K562 (cell line): ENCODE measurements at regions not wholly inside any gene's neighbourhood (a gene's known extent, or its start where the extent isn't known, plus 50 kb on each side); places are given as distances from the start of the nearest gene placed in this dataset.

Experiments used
- ATAC-seq: fragments of 200-7000 bp; cut with Tn5 transposase; 3 replicates; pipeline ENCODE4 v1.9.1; 2020; ENCODE audit warnings: moderate library complexity
- BruUV-seq: library from RNA; stranded (reverse); fragments of 400-500 nt; replicated peaks from 2 replicates; lab custom pipeline; 2021; lab: Mats Ljungman, UMichigan
- CTCF ChIA-PET: fragments of 300-600 bp; formaldehyde crosslinking; extraction: SDS; loops from one replicate; lab custom pipeline; 2021; ENCODE audit warnings: low intra/inter-chr PET ratio; lab: Yijun Ruan, JAX
- POLR2A ChIA-PET: fragments of 300-600, 350-650 bp; sonication (Branson Sonifier 250); formaldehyde crosslinking; extraction: SDS; loops from one replicate; lab custom pipeline; 2021; ENCODE audit warnings: antibody characterized with exemption, inconsistent platforms; lab: Yijun Ruan, JAX
- DNase-seq, 4 experiments: peaks; one replicate each; pipeline versions ENCODE4 v3.0.0 to v3.0.0-alpha.2; 2011 to 2018; ENCODE audit warnings: low spot score in 3 of 4, mixed read lengths in 3 of 4; ENCODE audit errors: extremely low read depth in 1 of 4
- FAIRE-seq: peaks from 2 replicates; lab custom pipeline; 2011; peaks lifted over from hg19 to GRCh38; lab: Jason Lieb, UNC
- H2AFZ ChIP-seq: 2 replicates; pipeline ENCODE4 v1.6.0; 2011; ENCODE audit warnings: low read depth, low read length, control low read depth, inconsistent platforms
- H3K27ac ChIP-seq: fragments of 200-600 bp; 3 replicates; pipeline ENCODE4 v1.8.0; 2011; ENCODE audit warnings: low read depth, mild to moderate bottlenecking, control low read depth, inconsistent platforms, low read length, moderate library complexity, mixed read lengths; ENCODE audit errors: extremely low read depth
- H3K27me3 ChIP-seq, 2 experiments: fragments of 300-600 bp in 1 of 2; 2 replicates in 1 of 2; 3 replicates in 1 of 2; pipeline versions ENCODE4 v1.6.0 to v1.8.0; 2011; ENCODE audit warnings: inconsistent platforms in 2 of 2, low read length in 2 of 2, mild to moderate bottlenecking in 1 of 2, mixed read lengths in 1 of 2, moderate library complexity in 1 of 2; ENCODE audit not compliant: control insufficient read depth in 2 of 2, insufficient read depth in 2 of 2
- H3K36me3 ChIP-seq: fragments of 300-600 bp; 3 replicates; pipeline ENCODE4 v1.8.0; 2011; ENCODE audit warnings: mild to moderate bottlenecking, low read length, inconsistent platforms; ENCODE audit not compliant: control insufficient read depth, insufficient read depth
- H3K4me1 ChIP-seq, 2 experiments: fragments of 200-600 bp in 1 of 2; replicated peaks in 1 of 2; 2 replicates in 1 of 2; 3 replicates in 1 of 2; pipeline versions ENCODE4 v1.5.1 to v1.8.0; 2011; ENCODE audit warnings: inconsistent platforms in 2 of 2, low read length in 2 of 2, mild to moderate bottlenecking in 1 of 2, mixed read lengths in 1 of 2, moderate library complexity in 1 of 2; ENCODE audit not compliant: control insufficient read depth in 2 of 2, insufficient read depth in 2 of 2
- H3K4me2 ChIP-seq: 2 replicates; pipeline ENCODE4 v1.6.1; 2011; ENCODE audit warnings: low read length, control low read depth, inconsistent platforms, mixed read lengths; ENCODE audit not compliant: insufficient read depth
- H3K4me3 ChIP-seq: fragments of 200-600 bp; sonication (generic), shearing (Covaris generic); 2 replicates; pipeline ENCODE4 v1.5.1; 2016; ENCODE audit warnings: control low read depth, inconsistent platforms
- H3K79me2 ChIP-seq: fragments of 200-600 bp; 3 replicates; pipeline ENCODE4 v1.8.0; 2011; ENCODE audit warnings: low read length, inconsistent platforms; ENCODE audit not compliant: control insufficient read depth, insufficient read depth
- H3K9ac ChIP-seq, 2 experiments: 2 replicates each; pipeline versions ENCODE4 v1.6.0 to v1.6.1; 2011; ENCODE audit warnings: low read depth in 2 of 2, low read length in 2 of 2, control low read depth in 1 of 2, inconsistent platforms in 1 of 2, mild to moderate bottlenecking in 1 of 2, mixed read lengths in 1 of 2; ENCODE audit not compliant: insufficient read depth in 1 of 2
- H3K9me1 ChIP-seq: one replicate; pipeline ENCODE4 v1.6.0; 2011; ENCODE audit warnings: inconsistent platforms, mild to moderate bottlenecking, low read length, moderate library complexity; ENCODE audit not compliant: control insufficient read depth, insufficient read depth
- H3K9me3 ChIP-seq: replicated peaks from 2 replicates; pipeline ENCODE4 v1.5.1; 2011; ENCODE audit warnings: low read depth, low read length, inconsistent platforms; ENCODE audit not compliant: control insufficient read depth, insufficient read depth
- H4K20me1 ChIP-seq: replicated peaks from 2 replicates; pipeline ENCODE4 v1.6.1; 2011; ENCODE audit warnings: low read length, inconsistent platforms, mixed read lengths; ENCODE audit not compliant: control insufficient read depth, insufficient read depth
- CHD4 ChIP-seq: fragments of 200-600 bp; sonication (generic); IDR thresholded peaks from 3 replicates; pipeline ENCODE4 v1.6.1; 2012; ENCODE audit warnings: low read depth, mild to moderate bottlenecking, mixed read lengths, low read length, inconsistent platforms; ENCODE audit not compliant: insufficient read depth, insufficient replicate concordance, poor library complexity, severe bottlenecking
- KLF16 ChIP-seq: IDR thresholded peaks from 2 replicates; pipeline ENCODE4 v1.6.1; 2016; ENCODE audit warnings: antibody characterized with exemption
- SMAD2 ChIP-seq: fragments of 150-350 bp; IDR thresholded peaks from 2 replicates; pipeline ENCODE4 v1.6.1; 2014; ENCODE audit warnings: low read depth, mild to moderate bottlenecking, low read length
- WGBS: fragments of 100-300 bp; shearing (Covaris generic); methylation state at CpG from one replicate; pipeline ENCODE4 v1.1.6; 2016; ENCODE audit warnings: low coverage, mixed read lengths; ENCODE audit not compliant: insufficient coverage; ENCODE audit errors: missing lambda C conversion rate; 5-methylcytosine and 5-hydroxymethylcytosine counted together
- in situ Hi-C: fragments of 300-500 bp; cut with MboI; formaldehyde crosslinking; loops from 4 replicates; pipeline ENCODE4 v1.15.0; 2018; ENCODE audit warnings: inconsistent platforms, mixed read lengths
- intact Hi-C: fragments of 100-400 bp; cut with micrococcal nuclease; formaldehyde crosslinking; loops from 2 replicates; pipeline ENCODE4 v1.14.2; 2022
- TF ChIP-seq, protein P1 (sequence below): fragments of 450-650 bp; IDR thresholded peaks from 2 replicates; pipeline ENCODE4 v1.6.1; 2016; ENCODE audit warnings: antibody characterized with exemption

DNA sequence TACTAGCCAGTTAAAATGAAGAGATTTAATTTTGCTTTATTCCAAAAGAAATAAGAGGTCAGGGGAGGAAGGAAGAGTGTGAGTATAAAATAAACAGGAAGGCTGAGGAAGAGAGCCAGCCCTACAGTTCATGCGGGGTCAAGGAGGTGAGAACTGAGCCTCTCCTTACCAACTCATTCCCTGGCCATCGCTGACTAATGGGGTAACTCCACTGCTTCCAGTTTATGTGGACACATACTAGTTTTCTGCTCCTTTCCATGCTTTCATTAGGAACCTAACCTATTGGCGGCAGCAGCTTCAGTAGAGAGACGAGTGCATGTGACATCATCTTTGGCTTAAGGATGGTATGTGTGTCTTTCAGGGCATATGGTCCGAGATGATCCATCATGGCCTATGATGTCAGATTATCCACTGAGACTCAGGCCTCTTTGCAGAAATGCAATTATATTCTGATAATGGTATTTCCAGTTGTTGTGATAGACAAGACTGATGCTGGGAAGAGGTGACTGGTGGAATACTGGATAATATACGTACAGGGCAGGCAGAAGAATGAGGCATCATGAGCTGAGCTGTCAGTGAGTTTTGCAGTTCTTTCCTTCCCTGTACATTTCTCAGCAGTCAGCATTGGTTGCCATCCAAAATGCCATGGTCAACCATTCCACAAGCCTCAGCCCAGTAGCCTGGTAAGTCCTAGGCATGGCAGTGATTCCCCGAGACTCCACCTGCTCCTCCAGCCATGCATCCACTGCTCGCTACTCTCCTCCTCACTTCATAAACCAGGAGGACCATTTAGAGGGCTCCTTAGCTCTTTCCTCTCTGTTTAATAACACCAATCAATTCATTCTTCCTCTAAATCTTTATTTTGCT, 184.6 kb upstream of the OSR1 start:
- in situ Hi-C loops = no loop called here
- no peak overlapping the region for H3K4me2 ChIP-seq

DNA sequence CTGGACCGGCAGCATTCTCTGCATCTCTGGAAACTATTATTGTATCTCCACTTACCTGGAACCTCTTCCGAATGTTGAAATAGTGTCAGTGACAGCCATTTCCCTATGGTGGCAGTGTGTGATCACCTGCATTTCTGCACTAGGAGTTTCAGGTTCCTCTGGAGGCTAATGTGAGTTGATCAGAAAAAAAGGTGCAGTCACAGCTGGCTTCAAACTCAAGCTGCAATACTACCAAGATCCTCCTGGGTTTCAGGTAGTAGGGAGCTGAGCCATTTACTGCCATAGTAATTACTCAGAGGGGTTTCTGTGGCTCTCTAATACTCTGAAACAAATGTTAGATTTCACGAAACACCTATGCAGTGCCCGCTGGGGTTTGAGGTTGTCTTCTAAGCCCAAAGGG, 183.5 kb upstream of the OSR1 start:
- Histone ChIP-seq H3K4me1 (no peaks in the 10 kb centered on the region), H3K79me2 (no peaks in the 10 kb centered on the region), H2AFZ (no peak overlapping the region), H3K9me3 (no peaks in the 10 kb centered on the region), H3K9me1 (no peaks in the 10 kb centered on the region), H3K27me3 (no peaks in the 10 kb centered on the region), H3K9ac (no peak overlapping the region), H3K27ac (no peak overlapping the region), H4K20me1 (no peaks in the 10 kb centered on the region), H3K4me2 (no peak overlapping the region), H3K4me3 (no peak overlapping the region), H3K36me3 (no peaks in the 10 kb centered on the region)
- 0% methylated on average over 4 of the region's 4 CpGs for WGBS
- in situ Hi-C loops (no loop called here), intact Hi-C loops (no loop called here)
- ChIA-PET CTCF (no interaction called here), POLR2A (interaction anchor here (0.7 kb wide), 1 partner anchor 17 kb away, joined by 3 read pairs; no protein-coding TSS in a partner anchor)
- DNase-seq (no peak), ATAC-seq (0 out of 3 replicates have a peak, but pooled peaks have one; percentile 36), FAIRE-seq (no peak)
- no TSS peak for BruUV-seq
- TF ChIP-seq, protein P1, sequence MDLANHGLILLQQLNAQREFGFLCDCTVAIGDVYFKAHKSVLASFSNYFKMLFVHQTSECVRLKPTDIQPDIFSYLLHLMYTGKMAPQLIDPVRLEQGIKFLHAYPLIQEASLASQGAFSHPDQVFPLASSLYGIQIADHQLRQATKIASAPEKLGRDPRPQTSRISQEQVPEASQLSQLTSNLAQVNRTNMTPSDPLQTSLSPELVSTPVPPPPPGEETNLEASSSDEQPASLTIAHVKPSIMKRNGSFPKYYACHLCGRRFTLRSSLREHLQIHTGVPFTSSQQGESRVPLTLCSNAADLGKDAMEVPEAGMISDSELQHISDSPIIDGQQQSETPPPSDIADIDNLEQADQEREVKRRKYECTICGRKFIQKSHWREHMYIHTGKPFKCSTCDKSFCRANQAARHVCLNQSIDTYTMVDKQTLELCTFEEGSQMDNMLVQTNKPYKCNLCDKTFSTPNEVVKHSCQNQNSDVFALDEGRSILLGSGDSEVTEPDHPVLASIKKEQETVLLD = no peak
- TF ChIP-seq KLF16 = no peak

More for the DNA sequence above, 184.6 kb upstream of the OSR1 start:
- Histone ChIP-seq H3K9me1 (no peaks in the 10 kb centered on the region), H3K9me3 (no peaks in the 10 kb centered on the region), H2AFZ (no peak overlapping the region), H3K36me3 (no peaks in the 10 kb centered on the region), H3K27ac (no peak overlapping the region), H3K9ac (no peak overlapping the region), H4K20me1 (no peaks in the 10 kb centered on the region), H3K79me2 (no peaks in the 10 kb centered on the region)
- POLR2A ChIA-PET = no interaction called here
- ATAC-seq = no peak
- CTCF ChIA-PET = interaction anchor here (0.6 kb wide), 1 partner anchor 11 kb away, joined by 3 read pairs; no protein-coding TSS in a partner anchor
- WGBS = under 1% methylated on average over 8 of the region's 8 CpGs
- no peak for DNase-seq
- no peak for FAIRE-seq
- BruUV-seq = no TSS peak
- intact Hi-C loops = no loop called here
- TF ChIP-seq CHD4 (no peak), SMAD2 (no peak)
- TF ChIP-seq, all 486 proteins: peak for 0
- no peaks in the 10 kb centered on the region for H3K27me3 ChIP-seq
- no peaks in the 10 kb centered on the region for H3K4me1 ChIP-seq
- no peak overlapping the region for H3K4me3 ChIP-seq
